GM23338 (cell line): ENCODE measurements at regions not wholly inside any gene's neighbourhood (a gene's known extent, or its start where the extent isn't known, plus 50 kb on each side); places are given as distances from the start of the nearest gene placed in this dataset.

ENCODE experiments used
- ATAC-seq: fragments of 200-7000 bp; cut with Tn5 transposase; 3 replicates; pipeline ENCODE4 v1.9.1; 2020
- DNase-seq: peaks from one replicate; pipeline ENCODE4 v3.0.0-alpha.2; 2015; ENCODE audit warnings: low spot score
- H2AFZ ChIP-seq: fragments of 200-600 bp; sonication (generic); 2 replicates; pipeline ENCODE4 v1.8.0; 2016; ENCODE audit warnings: antibody characterized with exemption, mild to moderate bottlenecking, moderate library complexity
- H3F3A ChIP-seq: fragments of 200-600 bp; sonication (generic); replicated peaks from 2 replicates; pipeline ENCODE4 v1.8.0; 2017; ENCODE audit warnings: antibody characterized with exemption, mixed run types, low read depth
- H3K27ac ChIP-seq: fragments of 200-600 bp; sonication (generic); 2 replicates; pipeline ENCODE4 v1.6.1; 2016; ENCODE audit warnings: low read depth
- H3K27me3 ChIP-seq: fragments of 200-600 bp; sonication (generic); 2 replicates; pipeline ENCODE4 v1.8.0; 2016; ENCODE audit warnings: mild to moderate bottlenecking, mixed run types, moderate library complexity; ENCODE audit not compliant: insufficient read depth
- H3K36me3 ChIP-seq: fragments of 200-600 bp; sonication (generic); 2 replicates; pipeline ENCODE4 v1.8.0; 2016; ENCODE audit warnings: mild to moderate bottlenecking; ENCODE audit not compliant: insufficient read depth
- H3K4me1 ChIP-seq: fragments of 200-600 bp; sonication (generic); 2 replicates; pipeline ENCODE4 v1.8.0; 2016; ENCODE audit warnings: mild to moderate bottlenecking, moderate library complexity; ENCODE audit not compliant: insufficient read depth
- H3K4me2 ChIP-seq: fragments of 200-600 bp; sonication (generic); 2 replicates; pipeline ENCODE4 v1.7.1; 2017; ENCODE audit warnings: mixed run types
- H3K4me3 ChIP-seq: fragments of 200-600 bp; sonication (generic); 2 replicates; pipeline ENCODE4 v1.6.1; 2016; ENCODE audit warnings: mixed run types
- H3K79me2 ChIP-seq: fragments of 200-600 bp; sonication (generic); replicated peaks from 2 replicates; pipeline ENCODE4 v1.8.0; 2017; ENCODE audit warnings: mild to moderate bottlenecking; ENCODE audit not compliant: insufficient read depth
- H3K9me2 ChIP-seq: fragments of 200-600 bp; sonication (generic); 2 replicates; pipeline ENCODE4 v1.8.0; 2017; ENCODE audit not compliant: insufficient read depth
- H4K20me1 ChIP-seq: fragments of 200-600 bp; sonication (generic); replicated peaks from 2 replicates; pipeline ENCODE4 v1.8.0; 2017; ENCODE audit warnings: mild to moderate bottlenecking; ENCODE audit not compliant: insufficient read depth
- H3K27ac Mint-ChIP-seq: 2 replicates; pipeline ENCODE4 v1.8.0; 2020; ENCODE audit warnings: inconsistent platforms, mild to moderate bottlenecking, moderate library complexity, mixed read lengths
- H3K27me3 Mint-ChIP-seq: 3 replicates; pipeline ENCODE4 v1.8.0; 2022; ENCODE audit warnings: low read depth, mild to moderate bottlenecking, moderate library complexity, mixed read lengths, inconsistent platforms; ENCODE audit not compliant: insufficient read depth, poor library complexity
- H3K36me3 Mint-ChIP-seq: 3 replicates; pipeline ENCODE4 v1.8.0; 2021; ENCODE audit warnings: low read depth, mild to moderate bottlenecking, inconsistent platforms, moderate library complexity, mixed read lengths
- H3K4me1 Mint-ChIP-seq: 3 replicates; pipeline ENCODE4 v1.8.0; 2020; ENCODE audit warnings: mild to moderate bottlenecking, inconsistent platforms, mixed read lengths
- H3K4me3 Mint-ChIP-seq: 3 replicates; pipeline ENCODE4 v1.8.0; 2021; ENCODE audit warnings: moderate library complexity, mild to moderate bottlenecking, inconsistent platforms, mixed read lengths
- H3K9me3 Mint-ChIP-seq: 3 replicates; pipeline ENCODE4 v1.8.0; 2020; ENCODE audit warnings: moderate library complexity, mild to moderate bottlenecking, inconsistent platforms, mixed read lengths
- CTCF ChIP-seq, 2 experiments: fragments of 200-600 bp in 1 of 2; sonication (generic) in 1 of 2; conservative IDR thresholded peaks; 2 replicates each; pipeline versions ENCODE4 v1.5.1 to v1.6.1; 2016 to 2017; ENCODE audit warnings: antibody characterized with exemption in 2 of 2, low read depth in 2 of 2, mild to moderate bottlenecking in 2 of 2, moderate library complexity in 1 of 2
- EZH2 ChIP-seq: fragments of 200-600 bp; sonication (generic); IDR thresholded peaks from one replicate; pipeline ENCODE4 v1.8.0; 2017; ENCODE audit warnings: antibody characterized with exemption, mild to moderate bottlenecking, low read depth; ENCODE audit not compliant: unreplicated experiment
- EZH2phosphoT487 ChIP-seq: fragments of 200-600 bp; sonication (generic); IDR thresholded peaks from one replicate; pipeline ENCODE4 v1.8.1; 2018; ENCODE audit warnings: antibody characterized with exemption; ENCODE audit not compliant: unreplicated experiment
- NANOG ChIP-seq: IDR thresholded peaks from 2 replicates; pipeline ENCODE4 v1.6.1; 2016; ENCODE audit warnings: antibody characterized with exemption, borderline replicate concordance
- STAT1 ChIP-seq: IDR thresholded peaks from one replicate; pipeline ENCODE4 v1.6.1; 2016; ENCODE audit warnings: antibody characterized with exemption; ENCODE audit not compliant: unreplicated experiment
- ZNF462 ChIP-seq: fragments of 250-450 bp; sonication (Bioruptor Pico); IDR thresholded peaks from 2 replicates; pipeline ENCODE4 v1.5.0; 2020; ENCODE audit warnings: mild to moderate bottlenecking, moderate library complexity

GRCh38 chr5:165808335-165808734, 2302.9 kb downstream of the MAT2B start (continued):
- no peak for TF ChIP-seq CTCF (conservative IDR thresholded peaks at IDR 0.05; ENCODE audit: low read depth in 2 of 2)
- no peak for TF ChIP-seq EZH2phosphoT487
- no peak for TF ChIP-seq ZNF462 (CRISPR knock-in tag)
- TF ChIP-seq NANOG, result no peak
- TF ChIP-seq EZH2, result no peak

GRCh38 chr5:165809914-165810313, 2304.5 kb downstream of the MAT2B start:
- Mint-ChIP-seq H3K4me1 (no peaks in the 10 kb centered on the region), H3K36me3 (no peaks in the 10 kb centered on the region), H3K4me3 (no peak overlapping the region), H3K27me3 (no peaks in the 10 kb centered on the region), H3K27ac (no peak overlapping the region), H3K9me3 (no peaks in the 10 kb centered on the region)
- no peak for ATAC-seq
- Histone ChIP-seq H3K4me1 (no peaks in the 10 kb centered on the region), H2AFZ (no peak overlapping the region), H3K9me2 (no peaks in the 10 kb centered on the region), H4K20me1 (no peaks in the 10 kb centered on the region), H3F3A (no peaks in the 10 kb centered on the region), H3K36me3 (no peaks in the 10 kb centered on the region), H3K4me3 (no peak overlapping the region), H3K4me2 (no peak overlapping the region), H3K79me2 (no peaks in the 10 kb centered on the region), H3K27me3 (no peaks in the 10 kb centered on the region), H3K27ac (no peak overlapping the region)
- DNase-seq, result no peak
- no peak for TF ChIP-seq CTCF (conservative IDR thresholded peaks at IDR 0.05; ENCODE audit: low read depth in 2 of 2)
- no peak for TF ChIP-seq STAT1
